ENCODE measurements at regions not wholly inside any gene's neighbourhood (a gene's known extent, or its start where the extent isn't known, plus 50 kb on each side); places are given as distances from the start of the nearest gene placed in this dataset.
"Not testable (repeated sequence)": the region's sequence is repeated elsewhere in the genome, so short reads cannot be mapped to it uniquely, and the experiment has no call there.

- DNase-seq = no peak
- Histone ChIP-seq H3K36me3 (no peaks in the 10 kb centered on the region), H3K9me3 (no peaks in the 10 kb centered on the region), H3K4me3 (no peak overlapping the region), H3K27me3 (no peaks in the 10 kb centered on the region)
Measured at GRCh38 chr14:28913056-28913455, 146.5 kb downstream of the FOXG1 start.

DNA sequence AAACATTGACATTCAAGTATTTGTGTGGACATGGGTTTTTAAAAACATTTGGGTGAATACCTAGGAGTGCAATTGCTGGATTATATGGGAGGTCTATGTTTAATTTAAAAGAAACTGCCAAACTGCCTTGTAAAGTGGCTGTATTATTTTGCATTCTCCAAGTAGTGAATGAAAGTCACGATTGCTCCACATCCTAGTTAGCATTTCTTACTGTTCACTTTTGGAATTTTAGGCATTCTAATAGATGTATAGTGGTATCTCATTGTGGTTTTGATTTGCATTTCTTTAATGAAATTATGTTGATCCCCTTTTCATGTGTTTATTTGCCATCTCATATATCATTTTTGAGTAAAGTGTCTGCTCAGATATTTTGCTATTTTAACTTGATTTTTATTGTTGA lies 159.5 kb downstream of the FOXG1 start:
- DNase-seq = no peak
- Histone ChIP-seq H3K9me3 (no peaks in the 10 kb centered on the region), H3K36me3 (no peaks in the 10 kb centered on the region), H3K27me3 (no peaks in the 10 kb centered on the region), H3K4me3 (no peak overlapping the region)

GRCh38 chr14:28931999-28932398 lies 165.4 kb downstream of the FOXG1 start:
- no peak overlapping the region for H3K4me3 ChIP-seq
- H3K9me3 ChIP-seq = no peaks in the 10 kb centered on the region
- H3K27me3 ChIP-seq = no peaks in the 10 kb centered on the region
- H3K36me3 ChIP-seq = no peaks in the 10 kb centered on the region
- DNase-seq = no peak

DNA sequence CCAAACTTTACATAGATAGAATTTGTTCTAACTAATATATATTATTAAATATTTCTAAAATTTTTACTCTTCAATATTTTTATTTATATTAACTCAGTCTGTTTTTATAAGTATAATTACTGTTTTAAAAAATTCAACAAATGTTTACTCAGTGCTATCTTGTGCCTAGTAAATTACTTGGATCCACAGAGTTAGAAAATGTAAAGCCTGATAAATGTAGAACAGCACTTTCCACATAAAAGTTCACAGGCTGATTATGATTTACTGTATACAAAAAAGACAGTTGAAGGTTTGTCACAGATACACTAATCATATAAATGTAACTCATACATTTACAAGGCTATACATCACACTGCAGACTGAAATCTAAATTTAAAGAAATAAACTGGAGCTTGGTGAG lies 170.0 kb downstream of the FOXG1 start:
- Histone ChIP-seq H3K9me3 (no peaks in the 10 kb centered on the region), H3K4me3 (no peak overlapping the region), H3K27me3 (no peaks in the 10 kb centered on the region), H3K36me3 (no peaks in the 10 kb centered on the region)
- DNase-seq = no peak

GRCh38 chr14:28941758-28942157 lies 175.2 kb downstream of the FOXG1 start:
- no peaks in the 10 kb centered on the region for H3K27me3 ChIP-seq
- no peaks in the 10 kb centered on the region for H3K36me3 ChIP-seq
- no peak for DNase-seq
- no peak overlapping the region for H3K4me3 ChIP-seq
- no peaks in the 10 kb centered on the region for H3K9me3 ChIP-seq

GRCh38 chr14:28944605-28945004 lies 178.0 kb downstream of the FOXG1 start:
- no peaks in the 10 kb centered on the region for H3K9me3 ChIP-seq
- H3K4me3 ChIP-seq = no peak overlapping the region
- no peaks in the 10 kb centered on the region for H3K36me3 ChIP-seq
- DNase-seq = no peak
- no peaks in the 10 kb centered on the region for H3K27me3 ChIP-seq

DNA sequence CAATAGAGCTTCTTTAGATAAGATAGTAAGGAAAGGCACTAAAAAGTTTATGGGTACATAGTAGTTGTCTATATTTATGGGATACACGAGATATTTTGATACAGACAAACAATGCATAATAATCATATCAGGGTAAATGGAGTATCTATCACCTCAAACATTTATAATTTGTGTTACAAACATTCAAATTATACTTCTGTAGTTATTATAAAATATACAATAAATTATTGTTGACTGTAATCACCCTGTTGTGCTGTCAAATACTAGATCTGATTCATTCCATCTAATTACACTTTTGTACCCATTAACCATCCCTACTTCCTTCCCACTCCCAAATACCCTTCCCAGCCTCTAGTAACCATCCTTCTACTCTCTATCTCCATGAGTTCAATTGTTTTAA lies 179.7 kb downstream of the FOXG1 start:
- Histone ChIP-seq H3K27me3 (no peaks in the 10 kb centered on the region), H3K36me3 (no peaks in the 10 kb centered on the region), H3K4me3 (no peak overlapping the region), H3K9me3 (no peaks in the 10 kb centered on the region)
- DNase-seq = no peak

DNA sequence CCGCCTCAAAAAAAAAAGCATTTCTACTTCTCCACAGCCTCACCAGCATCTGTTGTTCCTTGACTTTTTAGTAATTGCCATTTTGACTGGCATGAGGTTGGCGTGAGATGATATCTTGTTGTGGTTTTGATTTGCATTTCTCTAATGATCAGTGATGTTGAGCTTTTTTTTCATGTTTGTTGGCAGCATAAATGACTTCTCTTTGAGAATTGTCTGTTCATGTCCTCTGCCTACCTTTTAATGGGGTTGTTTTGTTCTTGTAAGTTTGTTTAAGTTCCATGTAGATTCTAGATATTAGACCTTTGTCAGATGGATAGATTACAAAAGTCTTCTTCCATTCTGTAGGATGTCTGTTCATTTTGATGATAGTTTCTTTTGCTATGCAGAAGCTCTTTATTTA lies 182.9 kb downstream of the FOXG1 start:
- Histone ChIP-seq H3K4me3 (no peak overlapping the region), H3K9me3 (no peaks in the 10 kb centered on the region), H3K27me3 (no peaks in the 10 kb centered on the region), H3K36me3 (no peaks in the 10 kb centered on the region)
- DNase-seq = no peak

- Histone ChIP-seq H3K27me3 (no peaks in the 10 kb centered on the region), H3K36me3 (no peaks in the 10 kb centered on the region), H3K9me3 (no peaks in the 10 kb centered on the region), H3K4me3 (no peak overlapping the region)
- DNase-seq = no peak
Measured at GRCh38 chr14:28952161-28952560, 185.6 kb downstream of the FOXG1 start.

DNA sequence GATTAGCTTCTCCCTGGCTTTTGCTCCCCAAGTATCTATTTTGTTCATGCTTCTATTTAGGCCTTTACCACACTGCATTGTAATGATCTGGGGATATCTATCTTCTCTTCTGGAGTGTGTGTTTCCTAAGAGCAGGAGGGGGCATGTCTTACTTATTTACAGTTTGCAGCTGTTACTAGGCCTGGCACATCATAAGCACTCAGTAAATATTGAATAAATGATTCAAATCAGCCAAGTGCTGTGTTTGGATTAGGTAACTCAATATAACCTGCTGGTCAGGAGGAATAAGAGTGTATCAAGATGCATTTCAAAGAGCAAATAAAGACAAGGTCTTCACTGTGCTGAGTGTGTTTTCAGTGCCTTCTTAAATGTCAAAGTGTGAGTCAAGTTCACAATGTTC lies 186.1 kb downstream of the FOXG1 start:
- Histone ChIP-seq H3K4me3 (no peak overlapping the region), H3K27me3 (no peaks in the 10 kb centered on the region), H3K9me3 (no peaks in the 10 kb centered on the region), H3K36me3 (no peaks in the 10 kb centered on the region)
- DNase-seq = no peak

GRCh38 chr14:28953973-28954372 lies 187.4 kb downstream of the FOXG1 start:
- H3K36me3 ChIP-seq = no peaks in the 10 kb centered on the region
- H3K27me3 ChIP-seq = no peaks in the 10 kb centered on the region
- no peak overlapping the region for H3K4me3 ChIP-seq
- H3K9me3 ChIP-seq = no peaks in the 10 kb centered on the region
- DNase-seq = no peak

DNA sequence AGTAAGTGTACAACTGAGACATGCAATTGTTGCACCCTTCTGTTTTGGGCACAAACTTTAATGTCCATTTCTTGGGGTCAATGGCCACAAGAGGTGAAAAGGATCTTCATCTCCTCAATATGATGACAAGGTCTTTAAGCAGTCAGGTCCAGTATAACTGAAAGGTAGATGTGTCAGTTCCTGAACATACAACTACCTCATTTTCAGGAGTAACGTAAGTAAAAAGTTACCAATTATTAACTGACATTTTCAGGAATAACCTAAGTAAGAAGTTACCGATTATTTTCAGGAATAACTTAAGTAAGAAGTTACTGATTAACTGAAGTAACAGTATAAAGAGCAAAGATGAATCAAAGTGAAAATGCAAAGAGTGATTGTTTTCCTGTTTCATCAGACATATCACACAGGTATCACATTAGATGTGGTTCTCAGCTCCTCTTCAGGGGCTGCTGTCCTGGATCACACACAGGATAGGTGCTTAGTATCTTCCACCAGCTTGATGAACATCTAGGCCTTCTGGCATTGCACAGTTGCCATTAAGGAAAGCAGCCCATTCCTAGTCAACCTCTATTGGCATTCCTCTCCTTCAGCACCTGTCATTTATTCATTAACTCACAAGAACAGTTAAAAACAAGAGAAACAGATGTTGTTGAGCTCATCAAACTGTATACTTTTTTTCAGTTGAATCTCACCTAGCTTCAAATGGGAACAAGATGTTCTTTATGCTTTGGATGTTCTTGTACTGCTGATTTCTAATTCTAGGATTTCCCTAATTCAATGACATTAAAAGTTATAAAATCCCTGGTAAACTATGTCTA lies 200.0 kb downstream of the FOXG1 start:
- Histone ChIP-seq H3K4me3 (no peak overlapping the region), H3K9me3 (no peaks in the 10 kb centered on the region)
- no peak for DNase-seq

DNA sequence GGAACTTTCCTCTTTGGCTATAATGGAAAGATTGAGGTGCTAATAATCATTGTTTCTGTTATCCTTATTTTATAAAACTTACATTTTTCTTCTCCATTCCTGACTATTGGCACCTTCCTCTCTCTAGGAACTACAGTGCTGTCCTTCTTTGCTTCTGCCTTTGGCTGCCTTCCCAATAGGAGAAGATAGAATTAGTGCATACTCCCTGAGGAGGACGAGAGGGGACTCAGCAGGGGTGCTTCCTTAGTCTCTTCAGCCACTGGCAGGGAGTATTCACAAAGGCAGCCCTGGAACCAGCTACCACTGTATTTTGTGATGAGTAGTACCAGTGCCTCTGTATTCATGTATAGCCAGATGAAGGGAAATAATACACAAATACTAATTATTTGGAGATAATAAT lies 208.5 kb downstream of the FOXG1 start:
- Histone ChIP-seq H3K9me3 (no peaks in the 10 kb centered on the region), H3K36me3 (no peaks in the 10 kb centered on the region), H3K4me3 (no peak overlapping the region), H3K27me3 (no peaks in the 10 kb centered on the region)
- DNase-seq = no peak

More for the DNA sequence above, 200.0 kb downstream of the FOXG1 start:
- H3K27me3 ChIP-seq = no peaks in the 10 kb centered on the region
- no peaks in the 10 kb centered on the region for H3K36me3 ChIP-seq

- no peak for DNase-seq
- Histone ChIP-seq H3K27me3 (no peaks in the 10 kb centered on the region), H3K9me3 (no peaks in the 10 kb centered on the region), H3K36me3 (no peaks in the 10 kb centered on the region), H3K4me3 (no peak overlapping the region)
Measured at GRCh38 chr14:28982228-28982627, 215.6 kb downstream of the FOXG1 start.

DNA sequence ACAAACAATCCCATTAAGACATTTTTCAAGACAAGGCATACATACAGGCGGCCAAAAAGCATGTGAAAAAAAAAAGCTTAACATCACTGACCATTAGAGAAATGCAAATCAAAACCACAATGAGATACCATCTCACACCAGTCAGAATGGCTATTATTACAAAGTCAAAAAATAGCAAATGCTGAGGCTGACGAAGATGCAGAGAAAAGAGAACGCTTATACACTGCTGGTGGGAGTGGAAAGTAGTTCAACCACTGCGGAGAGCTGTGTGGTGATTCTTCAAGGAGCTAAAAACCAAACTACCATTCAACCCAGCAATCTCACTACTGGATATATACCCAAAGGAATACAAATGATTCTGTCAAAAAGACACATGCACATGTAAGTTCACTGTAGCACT lies 216.7 kb downstream of the FOXG1 start:
- no peak for DNase-seq
- Histone ChIP-seq H3K4me3 (no peak overlapping the region), H3K9me3 (no peaks in the 10 kb centered on the region), H3K36me3 (no peaks in the 10 kb centered on the region), H3K27me3 (no peaks in the 10 kb centered on the region)

DNA sequence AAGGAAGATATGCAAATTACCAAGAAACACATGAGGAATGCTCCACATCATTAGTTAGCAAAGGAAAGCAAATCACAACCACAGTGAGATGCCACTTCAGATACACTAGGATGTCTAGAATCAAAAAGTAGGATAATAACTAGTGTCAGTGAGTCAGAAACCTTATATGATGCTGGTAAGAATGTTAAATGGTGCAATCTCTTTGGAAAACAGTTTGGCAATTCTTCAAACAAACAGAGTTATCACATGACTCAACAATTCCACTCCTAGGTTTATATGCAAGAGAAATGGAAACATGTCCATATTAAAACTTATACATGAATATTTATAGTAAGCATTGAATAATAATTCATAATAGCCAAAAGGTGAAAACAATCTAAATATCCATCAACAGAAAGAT lies 220.9 kb downstream of the FOXG1 start:
- Histone ChIP-seq H3K27me3 (no peaks in the 10 kb centered on the region), H3K9me3 (no peaks in the 10 kb centered on the region), H3K36me3 (no peaks in the 10 kb centered on the region), H3K4me3 (no peak overlapping the region)
- DNase-seq = no peak

DNA sequence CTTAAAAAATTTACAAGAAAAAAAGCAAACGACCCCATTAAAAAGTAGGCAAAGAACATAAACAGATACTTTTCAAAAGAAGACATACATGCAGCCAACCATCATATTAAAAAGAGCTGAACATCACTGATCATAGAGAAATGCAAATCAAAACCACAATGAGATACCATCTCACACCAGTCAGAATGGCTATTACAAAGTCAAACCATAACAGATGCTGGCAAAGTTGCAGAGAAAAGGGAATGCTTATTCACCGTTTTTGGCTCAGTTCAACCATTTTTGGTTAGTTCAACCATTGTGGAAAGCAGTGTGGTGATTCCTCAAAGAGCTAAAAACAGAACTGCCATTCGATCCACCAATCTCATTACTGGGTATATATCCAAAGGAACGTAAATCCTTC lies 230.6 kb downstream of the FOXG1 start:
- H3K4me3 ChIP-seq, H3K36me3 ChIP-seq, H3K27me3 ChIP-seq, H3K9me3 ChIP-seq, DNase-seq: not testable (repeated sequence)

DNA sequence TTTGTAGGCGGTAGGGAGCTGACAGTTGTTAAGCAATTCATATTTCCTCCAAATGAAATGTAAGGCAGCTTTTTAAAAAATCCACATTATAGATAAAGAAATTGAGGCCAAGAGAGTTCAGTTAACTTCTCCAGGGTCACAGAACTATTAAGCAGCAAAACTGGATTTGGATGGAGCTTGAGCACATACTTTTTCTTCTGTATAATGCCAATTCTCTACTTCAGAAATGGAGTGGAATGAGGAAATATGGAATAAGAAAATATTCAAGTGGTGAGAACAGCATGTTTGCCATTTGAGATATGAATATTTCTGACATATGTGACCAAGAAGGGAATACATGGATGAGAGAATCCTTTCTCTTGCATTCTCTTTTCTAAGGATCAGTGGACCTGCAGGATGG lies 233.1 kb downstream of the FOXG1 start:
- no peaks in the 10 kb centered on the region for H3K36me3 ChIP-seq
- H3K27me3 ChIP-seq = no peaks in the 10 kb centered on the region
- no peak overlapping the region for H3K4me3 ChIP-seq
- no peaks in the 10 kb centered on the region for H3K9me3 ChIP-seq
- DNase-seq = no peak

- Histone ChIP-seq H3K36me3 (no peaks in the 10 kb centered on the region), H3K9me3 (no peaks in the 10 kb centered on the region), H3K4me3 (no peak overlapping the region), H3K27me3 (no peaks in the 10 kb centered on the region)
- no peak for DNase-seq
Measured at GRCh38 chr14:29005647-29006046, 239.1 kb downstream of the FOXG1 start.
